ENCODE measurements at regions not wholly inside any gene's neighbourhood (a gene's known extent, or its start where the extent isn't known, plus 50 kb on each side); places are given as distances from the start of the nearest gene placed in this dataset.

DNA sequence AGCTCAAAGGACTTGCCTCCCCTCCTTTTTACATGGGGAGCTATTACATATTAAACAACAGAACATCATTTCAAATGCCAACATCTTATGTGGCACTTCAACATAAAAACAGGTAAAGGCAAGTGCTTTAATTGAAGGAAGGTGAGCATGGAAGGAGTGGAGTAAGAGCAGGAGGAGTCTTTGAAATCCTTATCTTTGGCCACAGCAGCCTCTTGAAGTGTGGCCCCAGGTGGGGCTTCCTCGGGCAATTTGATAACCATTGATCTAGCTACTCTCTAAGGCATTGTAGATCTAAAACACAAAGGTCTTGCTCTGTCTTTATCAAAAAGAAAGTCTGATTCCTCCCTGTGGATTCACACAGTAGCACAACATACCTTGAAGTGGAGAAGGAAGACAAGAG is 70.9 kb upstream of the PPP2R5A start:
- no peak overlapping the region for H3K4me2 ChIP-seq
- no peak overlapping the region for H3K4me3 ChIP-seq
- H3K9me3 ChIP-seq (replicated peaks in 1 of 11) = peaks cover 0 to 8% (median 0%) of the 10 kb centered on the region in 11 experiments; a peak in 2 of 22 replicates
- no peaks in the 10 kb centered on the region for H4K20me1 ChIP-seq
- no peak overlapping the region for H3K9ac ChIP-seq
- H3K36me3 ChIP-seq = no peaks in the 10 kb centered on the region
- no peak overlapping the region for H3K27ac ChIP-seq
- H3K27me3 ChIP-seq = no peaks in the 10 kb centered on the region
- H3K4me1 ChIP-seq = peaks cover 20 to 37% (median 24%) of the 10 kb centered on the region in 10 experiments
- TF ChIP-seq Cebpa-rat (IDR thresholded peaks at IDR 0.05) = no peak

DNA sequence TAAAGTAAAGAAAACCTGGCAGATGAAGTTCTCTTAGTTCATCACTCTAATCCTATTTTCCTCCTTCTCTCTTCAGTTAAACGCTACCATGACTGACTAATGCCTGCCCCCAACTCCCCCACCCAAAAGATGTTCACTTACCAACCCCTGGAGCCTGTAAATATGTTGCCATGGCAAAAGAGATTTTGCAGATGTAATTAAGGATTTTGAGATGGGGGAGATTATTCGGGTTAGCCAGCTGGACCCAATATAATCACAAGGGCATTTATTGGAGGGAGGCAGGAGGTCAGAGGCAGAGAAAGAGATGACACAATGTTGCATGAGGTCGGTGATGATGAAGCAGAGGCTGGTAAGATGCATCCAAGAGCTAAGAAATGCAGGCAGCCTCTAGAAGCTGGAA is 69.3 kb upstream of the PPP2R5A start:
- Histone ChIP-seq H3K4me3 (no peak overlapping the region), H3K27me3 (no peaks in the 10 kb centered on the region), H3K4me1 (peaks cover 20 to 52% (median 40%) of the 10 kb centered on the region in 10 experiments), H3K4me2 (peak overlapping the region in 1 of 11 experiments; percentile 13; a peak in 2 of 22 replicates), H4K20me1 (no peaks in the 10 kb centered on the region), H3K36me3 (no peaks in the 10 kb centered on the region), H3K9me3 (replicated peaks in 1 of 11) (peaks cover 0 to 8% (median 0%) of the 10 kb centered on the region in 11 experiments; a peak in 2 of 22 replicates), H3K27ac (peak overlapping the region in 5 of 11 experiments; percentile 17 to 95 (median 94); a peak in 5 of 22 replicates), H3K9ac (no peak overlapping the region)
- TF ChIP-seq Cebpa-rat (IDR thresholded peaks at IDR 0.05) = no peak

DNA sequence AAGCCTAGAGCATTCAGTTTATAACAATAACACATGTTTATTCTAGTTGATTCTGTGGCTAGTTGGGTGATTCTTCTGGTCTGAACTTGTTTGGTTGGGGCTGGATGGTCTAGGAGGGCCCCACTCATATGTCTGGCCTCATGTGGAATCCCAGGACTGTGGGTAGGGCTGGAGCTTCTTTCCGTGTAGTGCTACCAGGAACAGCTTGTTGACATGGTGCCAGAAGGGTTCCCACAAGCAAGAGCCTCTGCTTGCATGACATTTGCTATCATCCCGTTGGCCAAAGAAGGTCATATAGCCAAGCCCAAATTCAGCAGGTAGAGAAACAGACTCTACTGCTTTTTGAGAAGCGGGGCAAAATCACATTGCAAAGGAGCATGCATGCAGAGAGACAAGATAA is 67.6 kb upstream of the PPP2R5A start:
- H3K36me3 ChIP-seq = no peaks in the 10 kb centered on the region
- peaks cover 0 to 8% (median 0%) of the 10 kb centered on the region in 11 experiments; a peak in 2 of 22 replicates for H3K9me3 ChIP-seq (replicated peaks in 1 of 11)
- peak overlapping the region in 8 of 11 experiments; percentile 67 to 84 (median 78); a peak in 13 of 22 replicates for H3K9ac ChIP-seq
- peaks cover 20 to 64% (median 48%) of the 10 kb centered on the region in 10 experiments for H3K4me1 ChIP-seq
- no peak overlapping the region for H3K4me3 ChIP-seq
- no peaks in the 10 kb centered on the region for H4K20me1 ChIP-seq
- H3K4me2 ChIP-seq = peak overlapping the region; percentile 48 to 90 (median 83)
- H3K27ac ChIP-seq = peak overlapping the region in 8 of 11 experiments; percentile 83 to 95 (median 93); a peak in 16 of 22 replicates
- no peak for TF ChIP-seq Cebpa-rat (IDR thresholded peaks at IDR 0.05)
- H3K27me3 ChIP-seq = no peaks in the 10 kb centered on the region

DNA sequence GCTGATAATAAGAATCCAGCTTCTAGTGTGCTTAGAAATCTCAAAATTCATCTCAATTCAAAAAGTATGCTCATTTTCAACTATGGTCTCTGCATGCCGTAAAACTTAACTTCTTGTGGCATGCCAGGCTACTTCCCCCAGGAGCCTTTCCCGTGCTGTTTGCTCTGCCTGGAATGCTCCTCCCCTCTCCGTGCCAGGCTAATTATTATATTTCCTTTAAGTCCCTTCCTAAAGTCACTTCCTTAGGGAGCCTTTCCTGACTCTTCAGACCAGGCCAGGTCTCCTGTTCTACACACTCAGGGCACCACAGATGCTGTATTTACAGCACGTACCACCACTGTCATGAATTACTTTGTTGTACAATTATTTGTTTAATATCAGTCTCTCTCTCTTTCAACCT is 67.1 kb upstream of the PPP2R5A start:
- no peak for TF ChIP-seq Cebpa-rat (IDR thresholded peaks at IDR 0.05)
- Histone ChIP-seq H4K20me1 (no peaks in the 10 kb centered on the region), H3K9ac (peak overlapping the region in 8 of 11 experiments; percentile 67 to 84 (median 78); a peak in 16 of 22 replicates), H3K27me3 (no peaks in the 10 kb centered on the region), H3K27ac (peak overlapping the region in 9 of 11 experiments; percentile 32 to 95 (median 92); a peak in 19 of 22 replicates), H3K4me3 (0 out of 20 replicates have a peak overlapping the region, but pooled peaks of 4 of the 10 experiments have one; percentile 1 to 20 (median 10)), H3K9me3 (replicated peaks in 1 of 11) (peaks cover 0 to 8% (median 0%) of the 10 kb centered on the region in 11 experiments; a peak in 2 of 22 replicates), H3K4me2 (peak overlapping the region; percentile 48 to 90 (median 83)), H3K4me1 (peaks cover 20 to 64% (median 48%) of the 10 kb centered on the region in 10 experiments), H3K36me3 (no peaks in the 10 kb centered on the region)

DNA sequence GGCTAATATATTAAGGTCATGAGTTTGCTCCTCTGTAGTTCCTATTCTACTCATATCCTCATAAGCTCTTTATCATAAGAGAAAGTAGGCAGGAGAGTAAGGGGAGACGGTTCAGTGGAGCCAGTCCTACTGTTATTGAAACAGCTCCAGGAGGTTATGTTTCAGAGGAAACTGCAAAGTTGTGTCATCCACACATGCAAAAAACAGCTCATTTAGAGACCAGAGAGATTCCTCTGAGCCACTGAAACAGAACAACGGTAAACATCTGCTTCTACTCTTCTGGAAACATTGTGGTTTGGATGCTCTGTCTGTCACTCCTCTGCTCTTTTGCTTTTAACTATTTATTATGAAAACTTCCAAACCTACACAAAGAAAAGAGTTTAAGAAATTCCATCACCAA is 66.3 kb upstream of the PPP2R5A start:
- Histone ChIP-seq H3K27ac (peak overlapping the region in 9 of 11 experiments; percentile 32 to 95 (median 92); a peak in 19 of 22 replicates), H3K4me3 (peak overlapping the region in 3 of 10 experiments; percentile 1 to 20 (median 4); a peak in 3 of 20 replicates), H3K27me3 (no peaks in the 10 kb centered on the region), H3K36me3 (no peaks in the 10 kb centered on the region), H3K9ac (peak overlapping the region in 9 of 11 experiments; percentile 26 to 84 (median 77); a peak in 17 of 22 replicates), H3K9me3 (replicated peaks in 1 of 11) (peaks cover 0 to 8% (median 0%) of the 10 kb centered on the region in 11 experiments; a peak in 2 of 22 replicates), H3K4me2 (peak overlapping the region; percentile 48 to 90 (median 83)), H3K4me1 (peaks cover 20 to 64% (median 48%) of the 10 kb centered on the region in 10 experiments), H4K20me1 (no peaks in the 10 kb centered on the region)
- TF ChIP-seq Cebpa-rat (IDR thresholded peaks at IDR 0.05) = peak in 8 of 11 experiments; percentile 64 to 96 (median 86); a peak in 15 of 22 replicates

- Histone ChIP-seq H3K9me3 (replicated peaks in 1 of 11) (peaks cover 0 to 8% (median 0%) of the 10 kb centered on the region in 11 experiments; a peak in 2 of 22 replicates), H3K27ac (peak overlapping the region in 9 of 11 experiments; percentile 32 to 95 (median 92); a peak in 18 of 22 replicates), H3K9ac (peak overlapping the region in 8 of 11 experiments; percentile 67 to 84 (median 78); a peak in 15 of 22 replicates), H4K20me1 (no peaks in the 10 kb centered on the region), H3K4me3 (no peak overlapping the region), H3K27me3 (no peaks in the 10 kb centered on the region), H3K4me2 (peak overlapping the region in 10 of 11 experiments; percentile 13 to 90 (median 85); a peak in 20 of 22 replicates), H3K4me1 (peaks cover 20 to 73% (median 58%) of the 10 kb centered on the region in 10 experiments), H3K36me3 (no peaks in the 10 kb centered on the region)
- no peak for TF ChIP-seq Cebpa-rat (IDR thresholded peaks at IDR 0.05)
Measured at GRCh38 chr1:212219679-212220463, 65.3 kb upstream of the PPP2R5A start.

DNA sequence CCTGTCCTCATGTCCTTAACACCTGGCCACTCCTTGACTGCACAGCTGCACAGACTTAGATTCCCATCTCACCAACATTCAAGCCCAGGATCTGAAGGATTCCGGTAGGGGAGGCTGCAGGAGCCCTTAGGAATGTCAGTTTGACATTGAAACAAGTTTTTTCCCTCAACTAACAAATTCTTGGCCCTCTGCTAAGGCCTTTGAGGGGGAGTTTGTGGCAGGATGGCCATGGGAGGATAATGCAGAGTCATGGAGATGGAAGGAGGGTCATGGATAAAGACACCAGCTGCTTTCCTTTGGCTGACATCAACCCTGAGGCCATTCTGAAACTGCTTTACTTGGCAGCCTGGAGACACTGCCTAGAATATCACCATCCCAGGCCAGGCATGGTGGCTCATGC is 63.4 kb upstream of the PPP2R5A start:
- peak overlapping the region in 7 of 11 experiments; percentile 28 to 95 (median 47); a peak in 9 of 22 replicates for H3K27ac ChIP-seq
- H3K9me3 ChIP-seq (replicated peaks in 1 of 11) = peaks cover 0 to under 1% (median 0%) of the 10 kb centered on the region in 11 experiments; a peak in 1 of 22 replicates
- H3K4me1 ChIP-seq = peaks cover 36 to 81% (median 76%) of the 10 kb centered on the region in 10 experiments
- H3K9ac ChIP-seq = no peak overlapping the region
- peak overlapping the region in 4 of 11 experiments; percentile 13 to 41 (median 22); a peak in 3 of 22 replicates for H3K4me2 ChIP-seq
- no peaks in the 10 kb centered on the region for H3K27me3 ChIP-seq
- no peaks in the 10 kb centered on the region for H3K36me3 ChIP-seq
- H3K4me3 ChIP-seq = no peak overlapping the region
- H4K20me1 ChIP-seq = no peaks in the 10 kb centered on the region
- TF ChIP-seq Cebpa-rat (IDR thresholded peaks at IDR 0.05) = no peak

DNA sequence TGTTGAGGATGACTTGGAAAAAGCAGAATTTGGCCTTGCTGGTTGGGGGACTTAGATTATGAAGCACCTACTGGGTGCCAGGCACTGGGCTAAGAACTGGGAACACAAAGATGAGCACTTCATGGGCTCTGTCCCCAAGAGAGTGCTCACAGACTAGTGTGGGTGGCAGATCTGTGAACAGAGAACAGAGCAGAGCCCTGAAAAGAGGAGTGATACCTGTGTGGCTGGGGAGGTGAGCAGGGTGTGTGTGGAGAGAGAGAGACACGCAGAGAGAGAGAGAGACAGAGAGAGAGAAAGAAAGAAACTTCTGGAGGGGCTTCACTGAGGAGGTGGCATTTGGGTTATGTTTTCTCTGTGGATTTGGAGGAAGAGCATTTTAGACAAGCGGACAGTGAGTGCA is 61.1 kb upstream of the PPP2R5A start:
- Histone ChIP-seq H3K36me3 (no peaks in the 10 kb centered on the region), H3K27ac (peak overlapping the region in 7 of 11 experiments; percentile 11 to 54 (median 30); a peak in 7 of 22 replicates), H3K9ac (no peak overlapping the region), H3K4me1 (peaks cover 18 to 67% (median 54%) of the 10 kb centered on the region in 10 experiments), H3K4me3 (no peak overlapping the region), H4K20me1 (no peaks in the 10 kb centered on the region), H3K9me3 (replicated peaks in 1 of 11) (no peaks in the 10 kb centered on the region), H3K27me3 (no peaks in the 10 kb centered on the region), H3K4me2 (peak overlapping the region in 8 of 11 experiments; percentile 5 to 77 (median 26); a peak in 6 of 22 replicates)
- no peak for TF ChIP-seq Cebpa-rat (IDR thresholded peaks at IDR 0.05)

Data from BLaER1 treated with 17β-estradiol and CSF1 and Interleukin-3, amounts not matched to agents 10 nM and 100 nM (cell line).